Astrocyte of the spinal cord (primary cell): ENCODE measurements at regions not wholly inside any gene's neighbourhood (a gene's known extent, or its start where the extent isn't known, plus 50 kb on each side); places are given as distances from the start of the nearest gene placed in this dataset.

Experiments
- DNase-seq: peaks from one replicate; pipeline ENCODE4 v3.0.0; 2011; ENCODE audit warnings: low read depth, low spot score
- H3K4me3 ChIP-seq: 2 replicates; pipeline ENCODE4 v1.5.1; 2011; ENCODE audit warnings: low read depth, mild to moderate bottlenecking, low read length, moderate library complexity
- in situ Hi-C: cut with HindIII; loops from 2 replicates; pipeline ENCODE4 v1.10.0; 2017; ENCODE audit warnings: low sequenced_read_pairs
- TF ChIP-seq, protein P1 (sequence below): IDR thresholded peaks from 2 replicates; pipeline ENCODE4 v1.5.1; 2012; ENCODE audit warnings: low read depth, mild to moderate bottlenecking, low read length, inconsistent platforms

DNA sequence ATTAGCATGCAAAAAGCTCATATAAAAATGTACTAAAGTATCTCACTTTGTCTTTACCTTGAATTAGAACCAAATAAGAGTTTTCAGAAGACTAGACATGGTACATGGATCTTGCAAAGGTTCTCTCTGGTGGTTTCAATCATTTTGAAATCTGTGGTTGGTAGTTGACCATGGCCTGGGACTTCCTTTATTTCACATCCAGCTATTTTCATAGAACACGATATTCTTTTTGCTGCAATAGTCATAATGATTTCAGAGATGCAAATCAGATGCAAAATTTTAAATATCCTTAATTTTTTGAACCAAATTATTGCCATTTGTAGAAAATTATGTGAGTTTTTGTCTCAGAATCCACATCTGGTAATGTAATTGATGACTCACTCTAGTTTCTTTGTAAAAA, 375.1 kb upstream of the ZP4 start:
- H3K4me3 ChIP-seq, result no peak overlapping the region
- TF ChIP-seq, protein P1, sequence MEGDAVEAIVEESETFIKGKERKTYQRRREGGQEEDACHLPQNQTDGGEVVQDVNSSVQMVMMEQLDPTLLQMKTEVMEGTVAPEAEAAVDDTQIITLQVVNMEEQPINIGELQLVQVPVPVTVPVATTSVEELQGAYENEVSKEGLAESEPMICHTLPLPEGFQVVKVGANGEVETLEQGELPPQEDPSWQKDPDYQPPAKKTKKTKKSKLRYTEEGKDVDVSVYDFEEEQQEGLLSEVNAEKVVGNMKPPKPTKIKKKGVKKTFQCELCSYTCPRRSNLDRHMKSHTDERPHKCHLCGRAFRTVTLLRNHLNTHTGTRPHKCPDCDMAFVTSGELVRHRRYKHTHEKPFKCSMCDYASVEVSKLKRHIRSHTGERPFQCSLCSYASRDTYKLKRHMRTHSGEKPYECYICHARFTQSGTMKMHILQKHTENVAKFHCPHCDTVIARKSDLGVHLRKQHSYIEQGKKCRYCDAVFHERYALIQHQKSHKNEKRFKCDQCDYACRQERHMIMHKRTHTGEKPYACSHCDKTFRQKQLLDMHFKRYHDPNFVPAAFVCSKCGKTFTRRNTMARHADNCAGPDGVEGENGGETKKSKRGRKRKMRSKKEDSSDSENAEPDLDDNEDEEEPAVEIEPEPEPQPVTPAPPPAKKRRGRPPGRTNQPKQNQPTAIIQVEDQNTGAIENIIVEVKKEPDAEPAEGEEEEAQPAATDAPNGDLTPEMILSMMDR, result no peak
- DNase-seq, result no peak
- in situ Hi-C loops, result no loop called here

DNA sequence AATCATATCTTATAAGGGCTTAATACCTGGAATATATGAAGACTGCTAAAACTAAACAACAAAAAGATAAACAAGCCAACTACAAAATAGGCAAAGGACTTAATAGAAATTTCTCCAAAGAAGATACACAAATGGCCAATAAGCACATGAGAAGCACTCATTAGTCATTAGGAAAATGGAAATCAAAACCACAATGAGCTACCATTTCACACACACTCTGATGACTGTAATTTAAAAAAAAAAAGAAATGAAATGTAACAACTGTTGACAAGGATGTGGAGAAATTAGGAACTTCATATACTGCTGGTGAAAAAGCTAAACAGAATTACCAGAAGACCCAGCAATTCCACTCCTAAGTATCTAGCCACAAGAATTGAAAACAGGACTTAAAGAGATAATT, 374.2 kb upstream of the ZP4 start:
- TF ChIP-seq, protein P1, result no peak
- H3K4me3 ChIP-seq, result no peak overlapping the region
- no peak for DNase-seq
- in situ Hi-C loops, result no loop called here

DNA sequence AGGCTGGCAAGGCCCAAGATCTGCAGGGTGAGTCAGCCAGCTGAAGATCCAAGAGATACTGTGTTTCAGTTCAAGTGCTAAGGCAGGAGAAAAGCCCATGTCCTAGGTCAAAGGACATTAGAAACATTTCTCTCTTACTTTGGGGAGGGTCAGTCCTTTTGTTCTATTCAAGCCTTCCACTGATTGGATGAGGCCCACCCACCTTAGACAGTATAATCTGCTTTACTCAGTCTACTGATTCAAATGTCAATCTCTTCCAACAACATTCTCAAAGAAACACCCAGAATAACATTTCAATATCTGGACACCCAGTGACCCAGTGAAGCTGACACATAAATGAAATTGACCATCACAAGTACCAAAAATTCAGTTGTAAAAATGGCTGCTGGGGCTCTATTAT, 367.8 kb upstream of the ZP4 start:
- DNase-seq, result no peak
- in situ Hi-C loops, result no loop called here
- H3K4me3 ChIP-seq, result no peak overlapping the region
- TF ChIP-seq, protein P1, result no peak

DNA sequence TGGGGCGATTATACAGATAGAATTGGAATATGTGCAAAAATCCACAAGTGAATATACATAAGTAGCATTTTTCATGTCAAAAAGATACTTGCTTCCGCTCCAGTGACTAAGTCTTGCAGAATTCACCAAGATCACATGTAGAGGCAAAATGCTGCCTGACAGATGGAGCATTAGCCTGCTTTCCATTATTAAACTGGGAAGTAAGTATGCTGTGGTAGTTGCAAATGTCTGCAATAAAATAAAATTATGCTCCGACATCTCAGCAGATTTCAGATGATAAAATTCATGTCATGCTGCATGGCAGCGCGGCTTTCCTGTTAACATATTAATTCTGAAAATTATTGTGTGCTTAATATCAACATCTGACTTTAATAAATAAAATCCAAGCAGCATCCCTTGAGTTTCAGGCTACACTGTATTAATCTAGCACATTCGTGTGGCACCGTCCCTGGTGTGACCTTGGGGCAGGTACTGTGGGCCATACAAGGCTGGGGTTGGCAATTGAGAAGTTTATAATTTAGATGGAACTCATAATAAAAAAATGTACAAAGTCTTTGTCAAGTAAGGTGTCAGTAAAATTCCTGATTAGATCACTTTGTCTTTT, 366.4 kb upstream of the ZP4 start:
- DNase-seq, result no peak
- no peak overlapping the region for H3K4me3 ChIP-seq
- in situ Hi-C loops, result no loop called here
- TF ChIP-seq, protein P1, result no peak

DNA sequence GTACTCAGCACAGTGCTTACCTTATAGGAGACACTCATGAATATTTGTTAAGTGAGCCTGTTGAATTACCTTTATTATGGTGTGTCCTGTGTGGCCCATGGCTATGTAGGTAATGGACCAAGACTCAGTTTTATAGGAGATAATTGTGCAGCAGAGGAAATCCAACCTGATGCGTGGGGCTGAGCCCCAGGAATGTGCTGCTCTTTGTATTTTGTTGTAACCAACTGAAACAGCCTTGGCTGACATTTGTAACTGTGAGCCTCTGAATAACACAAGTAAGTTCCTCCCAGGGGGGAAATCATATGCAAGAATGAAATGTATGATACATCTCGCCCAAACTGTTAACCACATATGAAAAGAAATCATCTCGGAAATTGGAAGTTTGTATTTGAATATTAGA, 364.2 kb upstream of the ZP4 start:
- TF ChIP-seq, protein P1, result no peak
- in situ Hi-C loops, result no loop called here
- no peak overlapping the region for H3K4me3 ChIP-seq
- DNase-seq, result no peak

DNA sequence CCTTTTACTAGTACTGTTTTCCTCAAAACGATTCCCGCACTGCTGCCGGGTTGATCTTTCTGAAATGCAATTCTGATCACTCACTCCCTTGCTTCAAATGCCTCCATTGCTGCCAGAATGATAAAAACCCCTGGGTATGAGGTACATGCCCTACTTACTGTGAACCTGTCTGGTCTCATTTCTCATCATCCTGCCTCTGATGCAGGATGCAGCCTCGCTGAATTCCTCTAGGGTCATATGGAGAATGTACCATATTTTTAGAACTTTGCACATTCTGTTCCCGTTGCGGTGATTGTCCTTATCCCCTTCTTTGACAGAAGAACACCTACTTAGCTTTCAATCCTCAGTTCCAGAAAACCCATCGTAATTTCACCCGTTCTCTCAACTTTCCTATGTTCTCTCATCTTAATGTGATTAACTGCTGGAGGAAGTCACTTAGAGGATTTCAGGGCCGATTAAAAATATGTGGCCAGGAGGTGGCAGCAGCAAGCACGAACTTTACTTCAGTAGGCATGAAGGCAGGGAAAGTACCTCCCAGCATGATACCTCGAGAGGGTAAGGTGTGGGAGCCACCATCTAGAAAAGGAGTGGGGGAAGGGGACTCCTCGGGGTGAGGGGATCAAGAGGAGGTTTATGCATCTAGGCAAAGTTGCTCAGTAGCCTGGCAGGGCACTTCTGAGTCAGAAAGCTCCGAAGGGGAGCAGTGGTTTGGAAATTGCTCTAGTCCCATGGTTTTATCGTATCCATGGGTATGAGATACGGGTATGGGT, 361.5 kb upstream of the ZP4 start:
- TF ChIP-seq, protein P1, result peak; percentile 54
- H3K4me3 ChIP-seq, result no peak overlapping the region
- peak; percentile 64 for DNase-seq
- in situ Hi-C loops, result no loop called here
